ENCODE measurements at regions not wholly inside any gene's neighbourhood (a gene's known extent, or its start where the extent isn't known, plus 50 kb on each side); places are given as distances from the start of the nearest gene placed in this dataset.
A peak's percentile ranks its signal among the peaks of the same experiment; 100 is the strongest.

- no peak for DNase-seq
Observed at GRCh38 chr1:5318143-5318816, 663.9 kb downstream of the AJAP1 start.

- DNase-seq: no peak
Observed at GRCh38 chr1:5317391-5317790, 663.0 kb downstream of the AJAP1 start.

GRCh38 chr1:5312862-5313261 lies 658.5 kb downstream of the AJAP1 start:
- DNase-seq: no peak

GRCh38 chr1:5312293-5312674 lies 657.9 kb downstream of the AJAP1 start:
- no peak for DNase-seq

- no peak for DNase-seq
Observed at GRCh38 chr1:5311634-5312292, 657.4 kb downstream of the AJAP1 start.

GRCh38 chr1:5311147-5311546 lies 656.7 kb downstream of the AJAP1 start:
- no peak for DNase-seq

- no peak for DNase-seq
Observed at GRCh38 chr1:5308249-5308648, 653.8 kb downstream of the AJAP1 start.

GRCh38 chr1:5304702-5305101 lies 650.3 kb downstream of the AJAP1 start:
- no peak for DNase-seq

GRCh38 chr1:5298376-5298775 lies 644.0 kb downstream of the AJAP1 start:
- no peak for DNase-seq

GRCh38 chr1:5297886-5298239 lies 643.5 kb downstream of the AJAP1 start:
- DNase-seq: no peak

GRCh38 chr1:5297180-5297885 lies 642.9 kb downstream of the AJAP1 start:
- DNase-seq: peak; percentile 49

- DNase-seq: no peak
Observed at GRCh38 chr1:5296557-5297179, 642.3 kb downstream of the AJAP1 start.

GRCh38 chr1:5296095-5296494 lies 641.7 kb downstream of the AJAP1 start:
- DNase-seq: no peak

GRCh38 chr1:5291889-5292288 lies 637.5 kb downstream of the AJAP1 start:
- no peak for DNase-seq

- DNase-seq: no peak
Observed at GRCh38 chr1:5287178-5288150, 633.1 kb downstream of the AJAP1 start.

GRCh38 chr1:5286244-5286643 lies 631.8 kb downstream of the AJAP1 start:
- DNase-seq: no peak

- no peak for DNase-seq
Observed at GRCh38 chr1:5274527-5274926, 620.1 kb downstream of the AJAP1 start.

GRCh38 chr1:5273280-5274003 lies 619.0 kb downstream of the AJAP1 start:
- DNase-seq: no peak

GRCh38 chr1:5272325-5272724 lies 617.9 kb downstream of the AJAP1 start:
- DNase-seq: no peak

GRCh38 chr1:5271264-5271663 lies 616.9 kb downstream of the AJAP1 start:
- no peak for DNase-seq

- no peak for DNase-seq
Observed at GRCh38 chr1:5269901-5270300, 615.5 kb downstream of the AJAP1 start.
